A673 (cell line): ENCODE measurements at regions not wholly inside any gene's neighbourhood (a gene's known extent, or its start where the extent isn't known, plus 50 kb on each side); places are given as distances from the start of the nearest gene placed in this dataset.

Experiments used
- BruUV-seq: library from RNA; stranded (reverse); fragments of 400-500 nt; replicated peaks from 2 replicates; lab custom pipeline; 2021; lab: Mats Ljungman, UMichigan
- CTCF ChIA-PET: fragments of 300-600 bp; sonication (Branson Sonifier 250); formaldehyde crosslinking; loops from one replicate; lab custom pipeline; 2022; ENCODE audit warnings: antibody characterized with exemption; lab: Charles Lee
- POLR2A ChIA-PET: fragments of 300-600 bp; sonication (Branson Sonifier 250); formaldehyde crosslinking; loops from one replicate; lab custom pipeline; 2022; ENCODE audit warnings: antibody characterized with exemption; ENCODE audit not compliant: low non-redundant PET; lab: Charles Lee
- DNase-seq: peaks from one replicate; pipeline ENCODE4 v3.0.0-alpha.2; 2015; ENCODE audit warnings: low spot score
- H3K27ac ChIP-seq: fragments of 200-600 bp; sonication (generic); 2 replicates; pipeline ENCODE4 v1.5.1; 2016; ENCODE audit warnings: mixed run types, low read depth, mild to moderate bottlenecking, mixed read lengths, antibody characterized with exemption, low read length; ENCODE audit not compliant: poor library complexity, severe bottlenecking
- H3K27me3 ChIP-seq: fragments of 200-600 bp; sonication (generic); replicated peaks from 2 replicates; pipeline ENCODE4 v1.6.1; 2017; ENCODE audit warnings: mixed run types, low read depth, mild to moderate bottlenecking, mixed read lengths, antibody characterized with exemption, low read length; ENCODE audit not compliant: insufficient read depth, poor library complexity
- H3K36me3 ChIP-seq: fragments of 200-600 bp; sonication (generic); 2 replicates; pipeline ENCODE4 v1.6.1; 2016; ENCODE audit warnings: mixed run types, mild to moderate bottlenecking, mixed read lengths, antibody characterized with exemption, low read length; ENCODE audit not compliant: insufficient read depth, poor library complexity, severe bottlenecking
- H3K4me1 ChIP-seq: fragments of 200-600 bp; sonication (generic); 2 replicates; pipeline ENCODE4 v1.6.1; 2017; ENCODE audit warnings: mixed run types, mild to moderate bottlenecking, mixed read lengths, antibody characterized with exemption, low read length; ENCODE audit not compliant: insufficient read depth, poor library complexity, severe bottlenecking
- H3K4me3 ChIP-seq: fragments of 200-600 bp; sonication (generic); 2 replicates; pipeline ENCODE4 v1.5.1; 2016; ENCODE audit warnings: low read depth, mixed run types, mild to moderate bottlenecking, mixed read lengths, low read length; ENCODE audit not compliant: poor library complexity, severe bottlenecking
- H3K9me3 ChIP-seq: fragments of 200-600 bp; sonication (generic); 2 replicates; pipeline ENCODE4 v1.6.1; 2016; ENCODE audit warnings: mixed run types, low read depth, mild to moderate bottlenecking, mixed read lengths, antibody characterized with exemption, low read length; ENCODE audit not compliant: poor library complexity, severe bottlenecking
- EZH2 ChIP-seq: fragments of 200-600 bp; sonication (generic); IDR thresholded peaks from 2 replicates; pipeline ENCODE4 v1.6.1; 2017; ENCODE audit warnings: borderline replicate concordance, low read depth, mild to moderate bottlenecking, mixed read lengths, antibody characterized with exemption, low read length; ENCODE audit not compliant: poor library complexity, severe bottlenecking
- intact Hi-C: fragments of 100-400 bp; cut with micrococcal nuclease; formaldehyde crosslinking; loops from one replicate; pipeline ENCODE4 v1.10.0; 2022; ENCODE audit not compliant: unreplicated experiment
- TF ChIP-seq, protein P1 (sequence below): fragments of 300-800, 200-600 bp; sonication (generic); conservative IDR thresholded peaks from 2 replicates; pipeline ENCODE4 v1.5.1; 2017; ENCODE audit warnings: low read depth, mild to moderate bottlenecking, antibody characterized with exemption, low read length, moderate library complexity, mixed read lengths

DNA sequence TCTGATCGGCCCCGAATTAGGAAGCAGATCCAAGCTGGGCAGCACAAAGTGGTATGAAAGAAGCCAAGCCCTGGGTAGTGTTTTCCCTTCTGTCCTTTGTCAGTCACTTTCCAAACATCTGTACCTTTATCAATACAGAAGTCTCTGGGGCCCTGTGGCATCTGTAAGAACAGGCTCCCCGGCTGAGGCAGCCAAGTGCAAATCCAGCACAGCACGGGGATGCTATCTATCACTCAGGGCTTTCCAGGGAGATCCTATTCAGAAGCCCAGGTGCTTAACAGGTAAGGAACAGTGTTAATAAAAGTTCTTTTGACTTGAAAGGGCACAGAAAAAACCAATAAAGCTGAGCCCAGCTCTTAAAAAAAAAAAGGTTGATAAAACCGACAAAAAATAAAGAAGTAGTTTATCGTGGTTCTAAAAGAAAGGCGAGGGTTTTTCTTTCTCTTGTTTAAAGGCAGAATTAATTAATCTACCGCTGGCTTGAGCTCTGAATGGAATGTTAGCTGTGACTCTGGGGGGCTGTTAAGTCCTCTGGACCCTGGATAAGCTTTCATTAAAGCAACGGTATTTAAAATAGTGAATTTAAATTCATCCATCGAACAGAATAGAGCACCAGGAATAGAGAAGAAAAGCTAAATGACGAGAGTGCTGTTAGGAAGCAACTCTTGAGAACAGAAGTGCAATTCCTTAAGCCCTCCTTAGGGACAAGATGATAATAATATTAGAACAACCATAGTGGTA, 119.1 kb upstream of the GATB start:
- H3K4me3 ChIP-seq = no peak overlapping the region
- H3K27me3 ChIP-seq = no peaks in the 10 kb centered on the region
- intact Hi-C loops = no loop called here
- no TSS peak for BruUV-seq
- DNase-seq = no peak
- ChIA-PET POLR2A (no interaction called here), CTCF (no interaction called here)
- no peaks in the 10 kb centered on the region for H3K36me3 ChIP-seq
- no peaks in the 10 kb centered on the region for H3K4me1 ChIP-seq
- H3K27ac ChIP-seq = no peak overlapping the region
- TF ChIP-seq, protein P1, sequence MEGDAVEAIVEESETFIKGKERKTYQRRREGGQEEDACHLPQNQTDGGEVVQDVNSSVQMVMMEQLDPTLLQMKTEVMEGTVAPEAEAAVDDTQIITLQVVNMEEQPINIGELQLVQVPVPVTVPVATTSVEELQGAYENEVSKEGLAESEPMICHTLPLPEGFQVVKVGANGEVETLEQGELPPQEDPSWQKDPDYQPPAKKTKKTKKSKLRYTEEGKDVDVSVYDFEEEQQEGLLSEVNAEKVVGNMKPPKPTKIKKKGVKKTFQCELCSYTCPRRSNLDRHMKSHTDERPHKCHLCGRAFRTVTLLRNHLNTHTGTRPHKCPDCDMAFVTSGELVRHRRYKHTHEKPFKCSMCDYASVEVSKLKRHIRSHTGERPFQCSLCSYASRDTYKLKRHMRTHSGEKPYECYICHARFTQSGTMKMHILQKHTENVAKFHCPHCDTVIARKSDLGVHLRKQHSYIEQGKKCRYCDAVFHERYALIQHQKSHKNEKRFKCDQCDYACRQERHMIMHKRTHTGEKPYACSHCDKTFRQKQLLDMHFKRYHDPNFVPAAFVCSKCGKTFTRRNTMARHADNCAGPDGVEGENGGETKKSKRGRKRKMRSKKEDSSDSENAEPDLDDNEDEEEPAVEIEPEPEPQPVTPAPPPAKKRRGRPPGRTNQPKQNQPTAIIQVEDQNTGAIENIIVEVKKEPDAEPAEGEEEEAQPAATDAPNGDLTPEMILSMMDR = no peak
- TF ChIP-seq EZH2 = no peak
- H3K9me3 ChIP-seq = no peaks in the 10 kb centered on the region

DNA sequence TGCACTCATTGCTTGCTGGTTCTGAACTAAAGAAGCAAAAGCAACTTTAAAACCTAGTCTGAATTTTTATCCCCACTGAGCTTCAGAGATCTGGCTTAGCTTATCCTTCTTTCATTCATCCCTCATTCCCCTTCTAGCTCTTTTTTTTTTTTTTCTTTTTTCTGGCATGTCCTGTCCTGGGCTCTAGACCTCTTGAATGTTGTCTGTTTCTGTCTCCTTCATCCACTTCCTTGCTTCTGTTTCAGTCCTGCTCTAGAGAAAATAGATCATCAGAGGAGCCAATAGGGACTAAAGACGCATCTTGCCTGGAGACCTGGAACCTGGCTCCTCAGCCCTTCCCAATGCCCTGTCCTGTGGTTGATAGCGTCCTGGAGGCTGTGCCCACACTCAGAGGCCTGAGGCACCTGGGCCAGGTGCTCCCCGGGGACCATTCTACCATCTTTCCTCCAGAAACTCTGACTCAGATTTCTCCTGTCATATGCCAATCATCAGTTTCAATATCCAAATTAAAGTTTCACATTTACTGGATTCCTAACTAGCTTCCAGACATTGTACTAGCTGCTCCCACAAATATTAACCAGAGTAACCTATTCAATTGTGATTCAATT, 115.7 kb upstream of the GATB start:
- CTCF ChIA-PET = no interaction called here
- intact Hi-C loops = no loop called here
- no TSS peak for BruUV-seq

DNA sequence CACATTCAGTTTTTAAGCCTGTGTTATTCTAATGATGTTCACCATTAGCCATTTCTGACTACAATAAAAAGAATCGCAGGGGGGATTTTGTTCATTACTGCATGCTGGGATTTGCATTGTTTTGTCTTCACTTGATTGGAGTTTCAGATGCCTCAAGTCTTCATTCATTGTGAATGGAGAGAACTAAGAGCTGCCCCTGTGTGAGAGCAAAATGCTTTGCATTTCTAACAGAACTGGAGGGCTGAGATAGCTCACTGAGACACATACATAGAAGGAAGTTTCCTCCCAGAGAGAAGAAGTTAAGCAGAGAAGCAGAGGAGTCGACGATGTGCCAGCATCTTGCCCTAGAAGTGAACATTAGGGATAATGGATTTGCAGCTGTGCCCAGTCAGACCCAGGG, 113.5 kb upstream of the GATB start:
- no peak for DNase-seq
- ChIA-PET POLR2A (no interaction called here), CTCF (no interaction called here)
- intact Hi-C loops = no loop called here
- Histone ChIP-seq H3K9me3 (no peaks in the 10 kb centered on the region), H3K27ac (no peak overlapping the region), H3K36me3 (no peaks in the 10 kb centered on the region), H3K4me3 (no peak overlapping the region), H3K4me1 (no peaks in the 10 kb centered on the region), H3K27me3 (no peaks in the 10 kb centered on the region)
- no peak for TF ChIP-seq EZH2
- TF ChIP-seq, protein P1 = no peak
- no TSS peak for BruUV-seq

More for the DNA sequence above, 115.7 kb upstream of the GATB start:
- Histone ChIP-seq H3K9me3 (no peaks in the 10 kb centered on the region), H3K27me3 (no peaks in the 10 kb centered on the region), H3K4me1 (no peaks in the 10 kb centered on the region), H3K27ac (no peak overlapping the region), H3K4me3 (no peak overlapping the region), H3K36me3 (no peaks in the 10 kb centered on the region)
- DNase-seq = no peak
- TF ChIP-seq, protein P1 = no peak
- no peak for TF ChIP-seq EZH2
- POLR2A ChIA-PET = no interaction called here
